ENCODE measurements at regions not wholly inside any gene's neighbourhood (a gene's known extent, or its start where the extent isn't known, plus 50 kb on each side); places are given as distances from the start of the nearest gene placed in this dataset.

GRCh38 chr4:18479825-18480224 lies 458.3 kb upstream of the LCORL start:
- TF ChIP-seq POLR2AphosphoS5 (IDR thresholded peaks at IDR 0.05; ENCODE audit: low read depth, low read length) (no peak), REST (IDR thresholded peaks at IDR 0.05; ENCODE audit: insufficient read depth in 1 of 2, low read depth in 2 of 2, low read length in 2 of 2) (no peak), SIN3A (IDR thresholded peaks at IDR 0.05; ENCODE audit: borderline replicate concordance, insufficient read depth, low read length) (no peak), TAF1 (IDR thresholded peaks at IDR 0.05; ENCODE audit: borderline replicate concordance, insufficient read depth, low read length) (no peak)

Measured in PFSK-1 (cell line).